ENCODE measurements at regions not wholly inside any gene's neighbourhood (a gene's known extent, or its start where the extent isn't known, plus 50 kb on each side); places are given as distances from the start of the nearest gene placed in this dataset.

DNA sequence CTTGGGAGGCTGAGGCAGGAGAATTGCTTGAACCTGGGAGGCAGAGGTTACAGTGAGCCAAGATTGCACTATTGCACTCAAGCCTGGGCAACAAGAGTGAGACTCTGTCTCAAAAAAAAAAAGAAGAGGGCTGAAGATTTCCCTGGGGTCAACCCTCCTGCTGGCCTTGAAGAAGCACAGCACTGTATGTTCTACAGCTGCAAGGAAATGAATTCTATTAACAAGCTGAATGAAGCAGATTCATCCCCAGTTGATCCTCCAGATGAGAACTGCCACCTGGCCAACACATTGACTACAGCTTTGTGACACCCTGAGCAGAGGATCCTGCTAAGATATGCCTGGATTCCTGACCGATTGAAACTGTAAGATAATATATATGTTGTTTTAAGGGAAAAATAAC, 129.5 kb downstream of the ADSS2 start:
- H3K4me2 ChIP-seq (ENCODE audit: low read length): peak overlapping the region; percentile 68
- peaks cover 14% of the 10 kb centered on the region for H3K4me1 Mint-ChIP-seq (ENCODE audit: low read depth, unreplicated experiment)

DNA sequence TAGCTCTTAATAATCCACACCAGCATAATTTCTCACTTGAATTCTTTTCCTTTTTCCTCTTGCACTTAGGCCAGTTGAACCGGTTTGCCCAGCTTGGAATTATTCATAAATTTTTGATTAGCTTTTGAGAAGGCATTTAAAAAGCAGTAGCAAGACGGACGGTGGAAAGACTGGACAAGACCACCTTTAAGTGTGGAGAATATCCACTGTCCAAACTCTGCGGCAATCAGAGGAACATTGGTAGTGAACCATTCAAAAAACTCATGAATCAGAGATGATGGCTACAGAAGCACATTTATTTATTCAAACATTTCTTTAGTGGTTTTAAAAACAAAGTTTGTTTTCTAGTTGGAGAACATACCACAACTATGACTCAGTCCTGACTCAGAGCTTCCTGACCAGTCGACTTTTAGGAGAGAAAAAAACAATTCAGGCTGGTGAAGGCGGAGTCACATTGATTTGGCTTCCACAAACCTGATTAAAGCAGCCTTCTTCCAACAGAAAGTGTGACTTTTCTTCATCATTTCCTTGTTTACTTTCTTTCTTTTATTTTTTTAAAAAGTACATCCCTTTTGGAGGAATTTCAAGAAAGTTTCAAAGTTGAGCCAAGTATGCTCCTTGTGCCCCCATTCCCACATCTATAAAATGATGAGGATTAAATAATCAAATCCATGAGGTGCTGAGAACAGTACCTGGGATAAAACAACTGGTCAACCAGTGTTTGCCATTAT, 128.8 kb downstream of the ADSS2 start:
- TF ChIP-seq, protein P1, sequence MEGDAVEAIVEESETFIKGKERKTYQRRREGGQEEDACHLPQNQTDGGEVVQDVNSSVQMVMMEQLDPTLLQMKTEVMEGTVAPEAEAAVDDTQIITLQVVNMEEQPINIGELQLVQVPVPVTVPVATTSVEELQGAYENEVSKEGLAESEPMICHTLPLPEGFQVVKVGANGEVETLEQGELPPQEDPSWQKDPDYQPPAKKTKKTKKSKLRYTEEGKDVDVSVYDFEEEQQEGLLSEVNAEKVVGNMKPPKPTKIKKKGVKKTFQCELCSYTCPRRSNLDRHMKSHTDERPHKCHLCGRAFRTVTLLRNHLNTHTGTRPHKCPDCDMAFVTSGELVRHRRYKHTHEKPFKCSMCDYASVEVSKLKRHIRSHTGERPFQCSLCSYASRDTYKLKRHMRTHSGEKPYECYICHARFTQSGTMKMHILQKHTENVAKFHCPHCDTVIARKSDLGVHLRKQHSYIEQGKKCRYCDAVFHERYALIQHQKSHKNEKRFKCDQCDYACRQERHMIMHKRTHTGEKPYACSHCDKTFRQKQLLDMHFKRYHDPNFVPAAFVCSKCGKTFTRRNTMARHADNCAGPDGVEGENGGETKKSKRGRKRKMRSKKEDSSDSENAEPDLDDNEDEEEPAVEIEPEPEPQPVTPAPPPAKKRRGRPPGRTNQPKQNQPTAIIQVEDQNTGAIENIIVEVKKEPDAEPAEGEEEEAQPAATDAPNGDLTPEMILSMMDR (IDR thresholded peaks at IDR 0.05; ENCODE audit: insufficient read depth, low read depth, low read length): no peak
- no peak for TF ChIP-seq EZH2 (IDR thresholded peaks at IDR 0.05; ENCODE audit: insufficient read depth, low read length)
- Histone ChIP-seq H2AFZ (ENCODE audit: low read depth, low read length) (no peak overlapping the region), H3K9ac (ENCODE audit: low read length) (peak overlapping the region; percentile 5), H3K4me2 (ENCODE audit: low read length) (peak overlapping the region; percentile 68), H3K27ac (ENCODE audit: low read depth, low read length) (peak overlapping the region; percentile 65), H3K36me3 (ENCODE audit: insufficient read depth, low read length) (no peaks in the 10 kb centered on the region), H3K27me3 (ENCODE audit: insufficient read depth, low read length) (no peaks in the 10 kb centered on the region), H4K20me1 (ENCODE audit: insufficient read depth, low read length) (no peaks in the 10 kb centered on the region), H3K4me3 (ENCODE audit: insufficient read depth, low read depth, low read length) (no peak overlapping the region), H3K4me1 (ENCODE audit: insufficient read depth, low read length) (peaks cover 18% of the 10 kb centered on the region), H3K79me2 (ENCODE audit: insufficient read depth, low read length) (no peaks in the 10 kb centered on the region), H3K9me3 (ENCODE audit: insufficient read depth, low read depth, low read length) (no peaks in the 10 kb centered on the region)
- peak; percentile 95 for DNase-seq (ENCODE audit: low read depth)
- H3K4me3 Mint-ChIP-seq (ENCODE audit: unreplicated experiment): peak overlapping the region; percentile 55
- peak overlapping the region; percentile 96 for H3K27ac Mint-ChIP-seq (ENCODE audit: unreplicated experiment)
- H3K27me3 Mint-ChIP-seq (ENCODE audit: low read depth, unreplicated experiment): no peaks in the 10 kb centered on the region
- H3K9me3 Mint-ChIP-seq (ENCODE audit: unreplicated experiment): peaks cover 9% of the 10 kb centered on the region
- FAIRE-seq: no peak
- peaks cover 14% of the 10 kb centered on the region for H3K4me1 Mint-ChIP-seq (ENCODE audit: low read depth, unreplicated experiment)
- no peaks in the 10 kb centered on the region for H3K36me3 Mint-ChIP-seq (ENCODE audit: low read depth, unreplicated experiment)

More for the DNA sequence above, 129.5 kb downstream of the ADSS2 start:
- no peak overlapping the region for H3K4me3 ChIP-seq (ENCODE audit: insufficient read depth, low read depth, low read length)
- H3K79me2 ChIP-seq (ENCODE audit: insufficient read depth, low read length): no peaks in the 10 kb centered on the region
- TF ChIP-seq EZH2 (IDR thresholded peaks at IDR 0.05; ENCODE audit: insufficient read depth, low read length): no peak
- TF ChIP-seq, protein P1 (IDR thresholded peaks at IDR 0.05; ENCODE audit: insufficient read depth, low read depth, low read length): no peak
- no peaks in the 10 kb centered on the region for H4K20me1 ChIP-seq (ENCODE audit: insufficient read depth, low read length)
- H3K36me3 ChIP-seq (ENCODE audit: insufficient read depth, low read length): no peaks in the 10 kb centered on the region
- FAIRE-seq (no peak), DNase-seq (ENCODE audit: low read depth) (no peak)
- Mint-ChIP-seq H3K9me3 (ENCODE audit: unreplicated experiment) (peaks cover 9% of the 10 kb centered on the region), H3K27ac (ENCODE audit: unreplicated experiment) (peak overlapping the region; percentile 96), H3K4me3 (ENCODE audit: unreplicated experiment) (no peak overlapping the region), H3K27me3 (ENCODE audit: low read depth, unreplicated experiment) (no peaks in the 10 kb centered on the region), H3K36me3 (ENCODE audit: low read depth, unreplicated experiment) (no peaks in the 10 kb centered on the region)
- H3K4me1 ChIP-seq (ENCODE audit: insufficient read depth, low read length): peaks cover 18% of the 10 kb centered on the region
- no peaks in the 10 kb centered on the region for H3K27me3 ChIP-seq (ENCODE audit: insufficient read depth, low read length)
- no peak overlapping the region for H3K9ac ChIP-seq (ENCODE audit: low read length)
- no peaks in the 10 kb centered on the region for H3K9me3 ChIP-seq (ENCODE audit: insufficient read depth, low read depth, low read length)
- H2AFZ ChIP-seq (ENCODE audit: low read depth, low read length): no peak overlapping the region
- peak overlapping the region; percentile 65 for H3K27ac ChIP-seq (ENCODE audit: low read depth, low read length)
